Endothelial cell of umbilical vein (primary cell): ENCODE measurements at regions not wholly inside any gene's neighbourhood (a gene's known extent, or its start where the extent isn't known, plus 50 kb on each side); places are given as distances from the start of the nearest gene placed in this dataset.

ENCODE experiments used
- CTCF ChIP-seq, 2 donors: IDR thresholded peaks; 1 replicate in 1 of 2; 2 replicates in 1 of 2; pipeline ENCODE4 v1.5.1; 2011; ENCODE audit warnings: low read length in 2 of 2, mild to moderate bottlenecking in 2 of 2, moderate library complexity in 2 of 2, control low read depth in 1 of 2, inconsistent platforms in 1 of 2, low read depth in 1 of 2; ENCODE audit not compliant: insufficient read depth in 1 of 2; ENCODE audit errors: extremely low read depth in 1 of 2
- EZH2 ChIP-seq: IDR thresholded peaks from 2 replicates; pipeline ENCODE4 v1.6.1; 2012; ENCODE audit warnings: borderline replicate concordance, low read depth, mild to moderate bottlenecking, moderate library complexity, low read length, inconsistent platforms; ENCODE audit not compliant: severe bottlenecking
- FOS ChIP-seq: IDR thresholded peaks from 2 replicates; pipeline ENCODE4 v1.6.1; 2011; ENCODE audit warnings: mild to moderate bottlenecking, low read length, moderate library complexity, borderline replicate concordance; ENCODE audit not compliant: insufficient read depth
- GATA2 ChIP-seq: IDR thresholded peaks from 2 replicates; pipeline ENCODE4 v1.7.0; 2011; ENCODE audit warnings: low read depth, mild to moderate bottlenecking, moderate library complexity, mixed read lengths, low read length; ENCODE audit not compliant: insufficient read length, insufficient read depth
- JUN ChIP-seq: IDR thresholded peaks from 2 replicates; pipeline ENCODE4 v1.6.1; 2011; ENCODE audit warnings: borderline replicate concordance, low read depth; ENCODE audit not compliant: insufficient read length, insufficient read depth
- MAX ChIP-seq: IDR thresholded peaks from 2 replicates; pipeline ENCODE4 v1.6.1; 2011; ENCODE audit not compliant: insufficient read depth, insufficient read length
- MYC ChIP-seq: IDR thresholded peaks from one replicate; pipeline ENCODE4 v1.6.1; 2011; ENCODE audit warnings: mild to moderate bottlenecking, low read depth, low read length
- POLR2A ChIP-seq: IDR thresholded peaks from 2 replicates; pipeline ENCODE4 v1.6.1; 2012; ENCODE audit warnings: low read depth, mild to moderate bottlenecking, control low read depth, low read length
- POLR2AphosphoS5 ChIP-seq: IDR thresholded peaks from 2 replicates; pipeline ENCODE4 v1.6.1; 2012; ENCODE audit warnings: low read depth, mild to moderate bottlenecking, control low read depth, low read length, moderate library complexity; ENCODE audit not compliant: insufficient read depth

- TF ChIP-seq POLR2A (no peak), CTCF (IDR thresholded peaks at IDR 0.05; ENCODE audit: extremely low read depth in 1 of 2, insufficient read depth in 1 of 2, low read depth in 1 of 2, low read length in 2 of 2) (no peak), POLR2AphosphoS5 (no peak), EZH2 (no peak), FOS (no peak), MAX (no peak), MYC (no peak), GATA2 (no peak), JUN (no peak)
Observed at GRCh38 chr16:64493709-64494108, 628.2 kb downstream of the CDH11 start.
